GM23248 (cell line): ENCODE measurements at regions not wholly inside any gene's neighbourhood (a gene's known extent, or its start where the extent isn't known, plus 50 kb on each side); places are given as distances from the start of the nearest gene placed in this dataset.
"Not testable (repeated sequence)": the region's sequence is repeated elsewhere in the genome, so short reads cannot be mapped to it uniquely, and the experiment has no call there.

ENCODE experiments used
- EZH2 ChIP-seq: fragments of 200-600 bp; sonication (generic); IDR thresholded peaks from 2 replicates; pipeline ENCODE4 v1.6.1; 2018; ENCODE audit warnings: antibody characterized with exemption, mild to moderate bottlenecking; ENCODE audit not compliant: insufficient read depth, poor library complexity, severe bottlenecking
- EZH2phosphoT487 ChIP-seq: fragments of 200-600 bp; sonication (generic); IDR thresholded peaks from 2 replicates; pipeline ENCODE4 v1.6.1; 2018; ENCODE audit warnings: antibody characterized with exemption, moderate library complexity, mild to moderate bottlenecking, low read depth; ENCODE audit not compliant: insufficient read depth

GRCh38 chr2:113386780-113387433 is 50.6 kb upstream of the ZNG1B start:
- not testable (repeated sequence) for TF ChIP-seq EZH2phosphoT487, EZH2
